GM19395 (cell line): ENCODE measurements at regions not wholly inside any gene's neighbourhood (a gene's known extent, or its start where the extent isn't known, plus 50 kb on each side); places are given as distances from the start of the nearest gene placed in this dataset.

Source experiments
- ATAC-seq: cut with Tn5 transposase; IDR thresholded peaks from one replicate; pipeline ENCODE4 v1.9.1; 2021; ENCODE audit warnings: mild to moderate bottlenecking, moderate library complexity; ENCODE audit not compliant: unreplicated experiment

DNA sequence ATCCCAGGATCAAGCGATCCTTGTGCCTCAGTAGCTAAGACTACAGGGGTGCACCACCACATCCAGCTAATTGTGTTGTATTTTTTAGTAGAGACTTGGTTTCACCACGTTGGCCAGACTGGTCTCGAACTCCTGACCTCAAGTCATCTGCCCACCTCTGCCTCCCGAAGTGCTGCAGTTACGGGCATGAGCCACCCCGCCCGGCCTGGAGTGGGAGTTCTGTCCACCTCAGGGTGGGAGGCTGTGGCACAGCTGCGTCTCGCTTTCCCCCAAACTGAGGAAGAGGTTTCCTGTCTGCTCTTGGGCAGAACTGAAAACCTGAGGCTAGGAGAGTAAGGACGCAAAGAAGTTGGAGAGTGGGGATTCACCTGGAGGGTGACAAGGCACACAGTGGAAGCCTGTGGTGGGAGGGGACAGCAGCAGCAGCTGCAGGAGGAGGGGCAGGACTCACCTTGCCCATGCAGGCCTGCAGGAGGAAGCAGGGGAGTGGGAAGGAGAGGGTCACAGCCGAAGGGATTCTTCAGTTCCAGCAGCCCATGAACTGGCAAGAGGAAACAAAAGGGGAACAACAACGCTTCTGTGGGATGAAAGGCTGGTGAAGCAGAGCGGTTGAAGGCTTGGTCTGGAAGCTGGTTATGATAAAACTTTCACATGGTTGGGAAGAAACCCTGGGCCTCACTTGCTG lies 181.4 kb downstream of the GAS1 start:
- ATAC-seq = no peak

DNA sequence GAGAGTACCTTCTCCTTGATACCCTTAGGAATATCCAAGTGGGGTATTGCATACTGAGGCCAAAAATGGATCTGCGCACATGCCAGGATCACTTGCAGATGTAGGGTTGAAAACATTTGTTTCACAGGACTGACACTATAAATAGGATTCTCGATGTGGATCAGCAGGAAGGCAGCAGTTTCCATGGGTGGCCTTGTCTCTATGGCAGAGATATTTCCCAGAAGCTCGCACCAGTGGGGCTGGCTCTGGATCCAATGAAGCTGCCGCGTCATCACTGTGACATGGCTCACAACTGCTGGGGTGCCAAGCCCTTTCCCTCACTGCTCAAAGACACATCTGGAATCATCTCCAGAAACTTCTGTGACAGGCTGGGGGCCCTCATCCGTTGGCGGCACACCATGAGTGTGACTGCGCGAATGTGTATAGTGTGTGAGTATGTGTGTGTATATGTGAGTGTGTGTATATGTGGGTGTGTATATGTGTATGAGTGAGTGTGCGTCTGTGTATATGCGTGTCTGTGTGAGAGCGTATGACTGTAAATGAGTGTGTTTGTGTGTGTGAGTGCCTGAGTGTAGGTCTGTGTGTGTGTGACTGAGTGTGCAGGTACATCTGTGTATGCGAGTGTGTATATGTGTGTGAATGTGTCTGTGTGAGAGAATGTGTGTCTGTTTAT lies 182.5 kb downstream of the GAS1 start:
- ATAC-seq = no peak

DNA sequence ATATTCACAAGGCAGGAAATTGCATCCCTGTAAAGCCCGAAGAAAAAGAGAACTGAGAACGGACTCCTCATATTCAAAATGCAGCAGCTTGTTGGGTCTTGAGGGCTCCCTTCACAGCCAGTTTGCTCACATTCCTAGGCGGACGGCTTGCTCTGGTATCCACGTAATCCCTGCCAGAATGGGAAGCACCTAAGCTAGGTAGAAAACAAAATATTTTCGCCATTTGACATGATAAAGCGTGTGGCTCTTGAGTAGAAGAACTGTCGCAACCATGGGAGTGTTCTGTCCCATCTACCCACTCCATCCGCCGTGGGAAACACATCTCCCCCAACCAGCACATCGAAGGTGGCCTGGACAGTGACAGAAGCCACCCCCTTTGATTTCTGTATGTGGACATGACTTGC lies 183.1 kb downstream of the GAS1 start:
- ATAC-seq = no peak

DNA sequence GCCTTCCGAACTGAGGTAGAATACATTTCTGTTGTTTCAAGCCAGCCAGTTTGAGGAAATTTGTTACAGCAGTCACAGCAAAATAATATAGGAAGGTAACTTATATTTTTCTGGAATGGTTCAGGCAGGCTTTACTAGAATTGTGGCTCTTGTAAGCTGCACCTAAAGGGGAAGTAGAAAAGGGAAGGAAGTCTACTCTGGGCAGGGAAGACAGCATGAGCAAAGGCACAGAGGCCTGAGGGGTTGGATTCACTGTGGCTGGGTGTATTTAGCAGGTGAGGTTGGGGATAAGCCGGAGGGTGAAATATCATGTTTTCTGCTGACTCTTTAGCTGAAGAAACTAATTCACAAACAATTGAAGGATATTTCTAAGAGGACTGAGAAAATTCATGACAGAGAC lies 183.5 kb downstream of the GAS1 start:
- ATAC-seq = no peak

DNA sequence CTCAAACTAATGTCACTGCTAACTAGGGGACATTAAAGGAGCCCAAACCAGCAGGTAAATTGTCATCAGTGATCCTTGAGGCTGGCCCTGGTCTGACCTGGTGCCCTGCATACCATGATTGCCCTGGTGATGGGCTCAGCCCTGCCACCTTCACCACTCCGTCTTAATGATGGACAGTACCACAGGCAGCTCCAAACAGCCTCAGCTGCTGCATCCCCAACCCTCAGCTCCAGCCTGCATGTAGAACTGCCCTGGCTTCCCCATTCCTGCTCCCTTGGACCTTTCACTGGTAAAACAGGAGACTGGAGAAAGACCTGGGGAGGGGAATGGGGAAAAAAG lies 190.0 kb downstream of the GAS1 start:
- ATAC-seq = no peak

DNA sequence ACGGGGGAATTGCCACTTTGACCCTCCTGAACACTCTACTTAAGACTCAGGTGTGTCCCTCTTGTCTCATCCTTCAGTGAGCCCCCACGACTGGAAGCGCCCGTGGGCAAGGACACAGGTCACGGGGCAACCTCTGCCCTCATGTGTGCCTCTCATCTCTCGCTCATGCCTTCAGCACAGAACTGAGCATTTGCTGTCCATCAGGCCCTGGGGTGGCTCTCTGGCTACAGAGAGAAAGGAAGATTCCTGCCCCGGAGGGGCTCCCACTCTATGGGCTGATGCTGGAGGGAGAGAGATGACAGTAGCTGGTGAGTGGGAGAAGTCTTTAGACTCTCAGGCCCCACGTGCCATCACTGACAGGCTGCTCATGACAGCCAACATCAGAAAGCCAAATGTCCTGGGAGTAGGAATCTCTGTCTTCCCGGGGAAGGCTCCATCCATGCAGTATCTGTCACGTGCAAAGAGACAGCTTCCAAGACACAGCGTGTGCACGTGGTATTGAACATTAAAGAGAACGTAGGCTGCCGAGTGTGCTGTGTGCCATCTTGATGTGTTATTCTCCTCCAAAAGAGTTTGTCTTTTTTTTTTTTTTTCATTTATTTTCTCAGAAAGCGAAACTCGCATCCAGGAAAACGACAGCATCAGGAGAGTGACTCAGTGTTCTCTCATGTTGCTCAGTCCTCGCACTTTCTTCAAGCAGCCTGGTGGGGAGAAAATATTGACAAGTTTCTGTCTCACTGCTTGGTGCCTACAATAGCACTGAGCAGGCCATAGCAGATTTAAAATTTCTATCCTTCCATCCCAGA lies 190.5 kb downstream of the GAS1 start:
- ATAC-seq = no peak

DNA sequence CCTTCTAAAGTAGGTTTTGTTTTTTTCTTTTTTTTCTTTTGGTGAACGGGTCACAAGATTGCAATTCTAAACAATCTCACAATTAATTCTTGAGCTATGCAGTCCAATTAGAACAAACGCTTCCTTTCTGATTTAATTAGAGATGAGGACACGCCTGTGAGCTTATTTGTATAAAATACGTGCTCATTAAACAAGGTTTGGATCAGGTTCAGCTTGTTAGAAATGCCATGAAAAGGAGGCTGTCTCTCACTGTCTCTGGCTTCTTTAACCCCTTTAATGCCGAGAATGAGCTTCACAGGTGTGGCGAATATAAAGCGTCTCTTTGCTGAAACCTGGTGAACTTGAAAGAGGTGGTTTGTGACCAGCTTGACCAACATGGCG lies 191.8 kb downstream of the GAS1 start:
- ATAC-seq = no peak

DNA sequence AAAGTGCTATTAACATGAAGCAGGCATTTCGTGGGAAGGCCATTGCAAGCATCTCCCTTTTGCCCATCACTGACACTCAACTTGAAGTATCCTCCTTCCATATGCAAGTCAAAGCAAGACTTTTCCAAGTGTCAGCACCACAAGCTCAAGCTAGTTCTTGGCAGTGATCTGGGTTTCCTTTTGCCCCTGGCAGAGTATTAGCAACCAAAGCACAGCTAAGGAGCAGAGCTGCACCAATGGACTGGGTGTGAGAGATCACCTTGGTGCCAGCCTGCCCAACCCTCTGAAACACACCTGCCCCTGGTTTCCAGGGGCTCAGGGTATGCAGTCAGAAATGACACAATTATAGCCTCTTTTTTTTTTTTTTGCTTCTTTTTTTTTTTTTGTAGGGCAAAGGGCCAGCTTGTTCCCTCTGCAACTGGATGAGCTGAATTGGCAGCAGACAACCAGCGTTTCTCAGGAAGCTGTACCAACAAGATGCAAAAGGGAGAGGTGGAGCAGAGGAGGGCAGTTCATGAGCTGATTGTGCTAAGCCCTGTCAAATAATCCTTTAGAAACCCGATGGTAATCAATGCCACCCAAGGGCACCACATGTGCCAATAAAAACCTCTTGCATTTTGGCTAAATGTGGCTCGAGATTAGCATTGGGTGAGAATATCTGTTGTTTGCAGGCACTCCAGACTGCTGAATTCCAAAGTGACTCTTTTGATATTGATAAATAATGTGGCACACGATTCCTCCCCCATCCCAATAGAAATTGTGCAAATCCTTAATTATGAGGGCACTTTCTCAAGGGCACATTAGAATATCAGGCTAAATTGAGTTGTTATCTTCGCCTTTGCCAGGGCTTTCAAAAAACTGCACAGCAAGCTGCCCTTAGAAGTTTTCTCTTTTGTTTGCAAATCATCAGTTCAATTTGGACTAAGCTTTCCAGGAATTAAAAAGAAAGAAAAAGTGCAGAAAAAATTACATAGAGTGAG lies 192.4 kb downstream of the GAS1 start:
- no peak for ATAC-seq

DNA sequence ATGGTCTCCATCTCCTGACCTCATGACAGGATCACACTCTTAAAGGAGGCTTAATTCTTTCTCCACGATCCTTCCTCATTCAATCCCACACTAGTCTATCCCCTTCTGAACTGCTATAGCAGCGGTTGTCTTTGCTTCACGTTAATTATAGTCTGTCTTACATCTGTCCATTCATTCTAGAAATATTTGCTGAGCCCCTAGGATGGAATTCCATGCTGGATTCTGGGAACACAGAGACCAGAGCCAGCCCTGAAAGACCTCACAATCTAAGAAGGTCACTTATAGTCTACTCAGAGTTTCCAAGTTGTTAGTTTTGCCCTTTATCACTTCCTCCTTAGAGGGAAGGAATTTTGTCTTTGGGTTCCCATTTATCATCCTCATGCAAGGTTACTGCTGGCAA lies 193.5 kb downstream of the GAS1 start:
- ATAC-seq = no peak

DNA sequence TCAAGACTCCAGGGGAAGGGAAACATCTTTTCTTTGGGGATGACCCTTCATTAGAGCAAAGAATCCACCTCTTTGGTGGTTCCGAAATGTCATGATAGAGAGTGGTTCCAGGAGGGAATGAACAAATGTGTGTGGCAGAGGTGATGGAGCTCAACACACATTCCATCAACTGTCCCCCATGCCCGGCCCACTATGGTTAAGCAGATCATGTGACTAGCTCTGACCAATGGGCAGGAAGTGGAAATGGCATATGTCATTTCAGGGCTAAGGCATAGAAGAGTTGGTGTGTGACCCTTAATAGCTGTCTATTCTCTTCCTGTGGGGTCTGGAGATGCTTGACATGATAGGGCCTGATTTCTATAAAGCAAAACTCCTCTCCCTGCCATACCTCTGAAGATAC lies 194.6 kb downstream of the GAS1 start:
- ATAC-seq = no peak

DNA sequence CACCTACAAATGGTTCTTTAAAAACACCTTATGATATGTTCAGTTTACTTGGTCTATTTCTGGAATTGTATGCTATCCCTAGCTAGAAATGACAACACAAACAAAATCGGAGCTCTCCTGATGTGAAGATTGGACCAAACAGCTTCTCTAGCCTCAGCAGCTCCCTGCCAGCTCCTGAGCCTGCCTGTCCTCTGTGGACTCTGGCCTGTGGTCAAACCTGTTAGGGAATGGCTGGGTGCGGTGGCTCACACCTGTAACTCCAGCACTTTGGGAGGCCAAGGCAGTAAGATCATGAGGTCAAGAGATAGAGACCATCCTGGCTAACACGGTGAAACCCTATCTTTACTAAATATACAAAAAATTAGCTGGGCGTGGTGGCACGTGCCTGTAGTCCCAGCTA lies 195.3 kb downstream of the GAS1 start:
- ATAC-seq = no peak

DNA sequence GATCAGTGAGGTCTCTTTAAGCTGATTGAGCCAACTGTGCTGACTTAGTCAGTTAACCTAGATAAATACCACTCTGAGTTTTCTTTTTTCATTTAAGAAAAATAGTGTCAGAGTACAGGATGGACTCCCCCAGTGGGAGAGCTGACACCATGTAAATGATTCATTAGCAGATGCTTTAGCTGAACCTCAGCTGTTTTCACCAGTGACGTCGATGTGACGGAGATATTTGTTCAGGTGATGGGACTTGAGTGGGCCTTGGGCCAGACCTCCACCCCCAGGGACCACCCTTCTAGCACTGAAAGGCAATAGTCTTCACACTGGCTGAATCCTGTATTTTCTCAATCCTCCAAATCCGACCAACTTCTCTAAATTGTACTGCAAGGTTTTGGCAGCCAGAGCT lies 196.1 kb downstream of the GAS1 start:
- no peak for ATAC-seq

DNA sequence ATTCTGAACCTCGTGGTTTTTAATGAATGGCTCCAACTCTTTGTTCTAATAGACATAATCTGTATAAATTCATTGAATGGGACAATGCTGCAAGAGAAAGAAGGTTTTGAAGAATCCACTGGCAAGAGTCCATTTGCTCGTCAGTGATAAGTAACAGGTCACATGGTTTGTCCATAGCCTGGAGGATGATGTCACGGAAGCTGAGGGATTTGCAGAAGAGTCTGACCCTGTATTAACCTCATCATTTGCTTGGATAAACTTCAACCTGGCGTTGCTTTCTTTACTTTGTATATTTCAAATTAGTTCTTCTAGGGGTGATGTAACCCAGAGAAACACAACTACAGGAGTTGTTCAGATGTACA lies 197.4 kb downstream of the GAS1 start:
- ATAC-seq = no peak

DNA sequence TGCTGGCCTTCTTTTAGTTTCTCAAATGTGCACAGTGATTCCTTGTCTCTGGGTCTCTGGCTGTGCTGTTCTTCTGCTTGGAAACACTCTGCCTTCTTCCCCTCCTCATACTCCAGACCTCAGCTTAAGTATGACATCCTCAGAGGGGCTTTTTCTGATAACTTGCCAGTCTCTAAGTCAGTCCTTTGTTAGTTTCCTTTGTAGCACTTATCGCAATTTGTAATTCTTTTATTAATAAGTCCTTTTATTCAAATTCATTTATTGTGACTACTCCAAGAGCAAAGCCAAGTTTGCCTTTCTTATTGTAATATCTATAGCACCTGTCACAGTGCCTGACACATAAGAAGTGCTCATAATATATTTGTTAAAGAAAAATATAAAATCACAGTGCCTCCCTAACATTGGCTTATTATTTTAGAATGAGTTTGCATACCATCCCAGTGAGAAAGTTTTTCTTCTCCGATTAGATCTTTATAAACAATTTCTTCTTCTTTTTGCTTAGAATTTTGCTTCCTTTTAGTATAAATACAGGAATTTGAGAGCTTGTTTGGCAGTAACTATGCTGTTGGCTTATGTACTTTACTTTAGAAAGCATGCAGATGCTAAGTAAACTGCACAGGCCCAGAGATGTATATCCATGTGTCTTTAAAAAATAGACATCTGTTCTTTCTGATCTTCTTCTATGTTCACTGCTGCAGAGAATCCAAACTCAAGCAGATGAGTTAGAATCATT lies 198.0 kb downstream of the GAS1 start:
- ATAC-seq = no peak

DNA sequence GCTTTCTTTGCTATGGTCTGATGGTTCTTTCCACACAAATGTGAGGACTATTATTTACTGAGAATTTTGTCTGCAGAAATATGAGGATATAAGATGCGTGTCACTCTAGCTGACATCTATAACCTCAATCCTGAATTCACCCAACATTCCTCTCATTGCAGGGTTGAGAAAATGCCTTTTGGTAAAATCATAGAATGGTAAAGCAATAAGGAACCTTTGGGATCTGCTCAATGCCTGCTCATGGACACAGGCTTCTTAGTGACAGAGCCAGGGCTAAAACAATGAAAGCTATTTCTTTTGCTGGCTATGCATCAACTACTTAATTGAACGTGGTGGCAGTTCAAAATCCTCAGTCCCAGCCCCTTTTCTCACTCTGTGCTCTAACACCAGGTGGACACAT lies 199.6 kb downstream of the GAS1 start:
- no peak for ATAC-seq

DNA sequence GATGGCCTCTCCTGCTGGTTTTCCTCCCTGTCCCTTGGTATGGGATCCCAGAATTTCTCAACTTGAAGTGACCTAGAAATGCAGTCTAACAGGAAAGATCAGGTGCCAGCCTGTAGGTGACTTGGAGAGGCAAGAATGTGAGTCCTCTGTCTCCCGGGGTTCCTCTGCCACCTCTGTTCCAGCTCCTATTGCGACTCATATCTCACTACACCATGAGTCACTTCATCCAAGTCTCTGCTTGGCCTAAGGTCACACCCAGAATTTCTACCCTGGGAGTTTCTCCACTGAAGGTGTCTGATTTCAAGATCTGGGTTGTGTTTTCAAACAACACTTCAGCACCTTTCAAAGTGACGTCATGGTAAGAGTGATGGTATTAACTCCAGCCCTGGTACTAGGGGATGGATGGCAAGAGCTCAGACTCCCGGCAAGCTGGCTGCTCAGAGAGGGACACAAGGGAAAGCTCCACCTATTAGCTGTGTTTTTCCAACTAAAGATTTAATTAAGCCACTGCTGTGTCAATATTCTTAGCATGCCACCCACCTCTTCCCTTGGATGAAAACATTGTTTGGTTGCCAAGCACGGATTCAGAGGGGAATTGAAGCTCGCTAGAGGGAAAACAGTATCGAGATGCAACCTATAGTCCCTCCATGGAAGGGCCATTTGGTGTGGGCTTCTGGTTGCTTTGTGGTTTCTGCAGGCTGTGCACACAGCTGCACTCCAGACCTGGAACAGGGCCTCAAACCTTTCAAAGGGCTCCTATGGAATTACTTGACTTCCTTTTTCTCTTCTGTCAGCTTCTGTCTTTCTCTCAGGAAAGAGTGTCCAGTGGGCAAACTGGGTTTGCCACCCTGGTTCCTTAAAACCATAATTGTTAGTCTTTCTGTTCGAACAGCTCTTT lies 205.7 kb downstream of the GAS1 start:
- no peak for ATAC-seq

DNA sequence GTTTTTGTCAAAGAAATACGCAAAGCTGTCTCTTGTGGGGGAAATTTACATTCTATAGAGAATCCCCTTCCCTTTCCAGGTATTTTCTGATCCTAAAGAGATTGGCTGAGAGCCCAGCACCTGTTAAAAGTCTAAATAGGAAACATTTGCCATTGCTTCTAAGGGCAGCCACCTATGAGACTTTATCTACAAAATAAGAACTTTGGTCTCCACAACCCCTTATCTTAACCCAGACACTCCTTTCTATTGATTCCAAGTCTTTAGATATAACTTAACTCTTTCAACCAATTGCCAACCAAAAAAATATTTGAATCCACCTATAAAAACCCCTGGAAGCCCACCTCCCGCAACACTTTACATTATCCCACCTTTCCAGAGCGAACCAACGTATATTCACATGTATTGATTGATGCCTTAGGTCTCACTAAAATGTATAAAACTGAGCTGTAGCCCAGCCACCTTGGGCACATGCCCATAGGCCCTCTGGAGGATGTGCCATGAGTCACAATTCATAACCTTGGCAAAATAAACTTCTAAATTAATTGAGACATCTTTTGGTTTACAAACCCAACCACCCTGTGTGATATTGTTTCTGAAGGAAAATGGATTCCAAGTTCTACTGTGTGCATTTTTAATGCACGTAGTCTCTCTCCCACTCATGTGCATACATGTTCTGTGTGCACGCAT lies 211.4 kb downstream of the GAS1 start:
- no peak for ATAC-seq

DNA sequence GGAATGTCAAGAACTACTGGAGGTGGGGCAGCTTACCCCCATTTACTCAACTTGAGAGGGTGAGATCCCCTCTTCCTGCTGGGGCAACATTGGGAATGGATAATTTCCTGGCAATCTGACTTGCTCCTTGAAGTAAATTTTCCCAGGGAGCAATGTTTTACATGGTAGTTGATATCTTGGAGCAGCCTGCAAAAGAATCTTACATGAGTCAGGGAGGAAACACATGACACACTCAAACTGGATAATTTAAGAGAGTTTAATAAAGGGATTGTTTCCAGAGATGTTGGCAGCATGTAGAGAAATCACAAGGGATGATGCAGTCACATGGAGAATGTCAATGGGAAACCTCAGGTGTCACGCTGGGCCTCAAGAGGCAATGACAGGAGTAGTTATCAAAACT lies 212.5 kb downstream of the GAS1 start:
- ATAC-seq = no peak

DNA sequence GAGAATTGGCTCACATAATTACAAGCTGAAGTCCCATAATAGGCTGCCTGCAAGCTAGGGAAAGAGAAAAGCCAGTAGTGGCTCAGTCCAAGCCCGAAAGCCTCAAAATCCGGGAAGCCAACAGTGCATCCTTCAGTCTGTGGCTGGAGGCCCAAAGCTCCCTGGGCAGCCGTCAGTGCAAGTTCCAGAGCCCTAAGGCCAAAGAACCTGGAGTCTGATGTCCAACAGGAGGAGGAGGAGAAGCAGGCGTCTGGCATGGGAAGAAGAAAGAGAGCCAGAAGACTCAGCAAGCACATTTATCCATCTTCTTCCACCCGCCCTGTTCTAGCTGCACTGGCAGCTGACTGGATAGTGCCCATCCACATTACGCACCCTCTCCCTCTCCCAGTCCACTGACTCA lies 213.4 kb downstream of the GAS1 start:
- ATAC-seq = no peak
